Jurkat, Clone E6-1 (cell line): ENCODE measurements at regions not wholly inside any gene's neighbourhood (a gene's known extent, or its start where the extent isn't known, plus 50 kb on each side); places are given as distances from the start of the nearest gene placed in this dataset.

Source experiments
- DNase-seq: peaks from one replicate; pipeline ENCODE4 v3.0.0-alpha.2; 2011; ENCODE audit warnings: low read depth, low spot score
- H3K4me3 ChIP-seq: 2 replicates; pipeline ENCODE4 v1.5.1; 2011; ENCODE audit warnings: mild to moderate bottlenecking, low read length, control low read depth, moderate library complexity

GRCh38 chr11:69361466-69361865 is 67.5 kb downstream of the MYEOV start:
- DNase-seq, result no peak
- no peak overlapping the region for H3K4me3 ChIP-seq

GRCh38 chr11:69362315-69362714 is 68.4 kb downstream of the MYEOV start:
- peak; percentile 9 for DNase-seq
- H3K4me3 ChIP-seq, result no peak overlapping the region

DNA sequence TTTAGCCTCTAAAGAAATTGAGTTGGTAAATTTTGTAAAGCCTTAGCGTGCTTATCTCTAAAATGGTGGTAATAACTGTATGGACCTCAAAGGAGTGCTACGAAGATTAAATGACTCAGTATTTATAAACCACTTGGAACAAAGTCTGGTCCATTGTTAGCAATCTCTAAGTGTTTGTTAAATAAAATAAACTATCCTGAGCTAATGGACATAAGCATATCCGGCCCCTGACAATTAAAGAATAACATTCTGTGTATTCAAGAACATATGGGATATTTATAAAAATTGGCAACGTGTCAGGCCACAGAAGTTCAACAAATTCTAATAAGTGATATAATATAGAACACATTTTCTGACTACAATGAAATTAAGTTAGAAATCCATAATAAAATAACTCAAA is 71.0 kb downstream of the MYEOV start:
- no peak for DNase-seq
- H3K4me3 ChIP-seq, result no peak overlapping the region

GRCh38 chr11:69365558-69365957 is 71.6 kb downstream of the MYEOV start:
- H3K4me3 ChIP-seq, result no peak overlapping the region
- no peak for DNase-seq

DNA sequence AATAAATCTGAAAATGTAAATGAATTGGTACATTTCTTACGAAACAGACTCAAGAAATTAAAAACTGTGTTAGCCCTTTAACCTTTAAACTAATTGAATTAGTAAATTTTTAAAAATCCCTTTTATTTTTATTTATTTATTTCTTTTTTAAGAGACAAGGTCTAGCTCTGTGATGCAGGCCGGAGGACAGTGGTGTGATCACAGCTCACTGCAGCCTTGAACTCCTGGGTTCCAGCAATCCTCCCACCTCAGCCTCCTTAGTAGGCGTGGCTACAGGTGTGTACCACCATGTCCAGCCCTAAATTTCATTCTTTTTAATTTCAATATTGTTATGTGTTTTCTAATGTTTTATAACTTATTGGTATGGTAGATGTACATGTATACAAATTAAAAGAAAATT is 72.6 kb downstream of the MYEOV start:
- DNase-seq, result no peak
- no peak overlapping the region for H3K4me3 ChIP-seq

- no peak for DNase-seq
- no peak overlapping the region for H3K4me3 ChIP-seq
Measured at GRCh38 chr11:69367211-69367964, 73.4 kb downstream of the MYEOV start.

DNA sequence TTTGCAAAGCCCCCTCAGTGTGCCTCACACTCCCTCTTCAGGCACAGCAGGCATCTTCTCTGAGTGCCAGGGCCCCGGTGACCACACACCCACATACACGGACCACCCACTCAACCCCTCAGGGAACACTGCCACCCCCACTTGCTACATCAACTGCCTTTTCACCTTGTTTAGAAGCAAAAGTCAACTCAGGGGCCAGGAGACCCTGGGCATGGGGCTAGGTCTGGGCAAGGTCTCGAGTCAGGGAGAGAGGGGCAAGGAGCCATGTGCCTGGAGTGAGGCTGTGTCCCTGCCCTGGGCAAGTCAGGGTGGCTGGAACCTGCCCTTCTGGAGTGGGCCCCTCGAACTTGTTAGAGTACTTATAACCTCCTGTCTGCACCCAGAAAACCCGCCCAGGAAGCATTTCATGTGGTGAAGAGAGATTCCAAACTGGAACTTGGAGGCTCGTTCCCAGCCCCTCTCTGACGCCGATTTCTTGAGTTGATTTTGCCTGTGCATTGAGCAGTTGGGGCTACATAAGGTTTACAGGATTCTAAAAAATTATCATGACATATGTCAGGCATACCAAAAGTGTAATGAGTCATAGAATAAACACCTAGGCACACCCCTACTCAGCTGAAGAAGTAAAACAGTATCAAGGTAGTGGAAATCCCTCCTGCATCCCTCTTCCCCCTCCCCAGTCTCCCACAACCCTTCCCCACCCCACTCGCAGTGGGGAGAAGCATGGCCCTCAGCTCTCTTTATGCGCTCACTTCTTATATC is 74.3 kb downstream of the MYEOV start:
- no peak overlapping the region for H3K4me3 ChIP-seq
- DNase-seq, result no peak

- no peak for DNase-seq
- H3K4me3 ChIP-seq, result no peak overlapping the region
Measured at GRCh38 chr11:69369210-69369825, 75.4 kb downstream of the MYEOV start.

DNA sequence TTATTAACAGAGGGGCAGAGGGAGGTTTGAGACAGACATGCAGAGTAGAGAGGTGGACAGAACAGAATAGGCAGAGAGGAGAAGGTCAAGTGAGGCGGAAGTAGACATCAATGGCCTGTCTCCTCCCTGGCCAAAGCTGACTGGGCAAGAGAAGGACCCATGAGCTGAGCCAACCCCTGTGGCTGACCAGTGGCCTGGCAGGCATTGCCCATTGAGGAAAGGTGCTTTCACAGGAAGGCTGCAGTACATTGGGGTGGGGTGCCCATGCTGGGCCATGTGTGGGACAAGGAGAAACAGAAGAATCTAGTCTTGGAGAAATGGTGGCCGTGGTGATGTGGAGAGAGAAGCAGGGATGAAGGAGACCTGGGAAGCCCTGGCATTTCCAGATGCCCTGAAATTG is 76.0 kb downstream of the MYEOV start:
- no peak for DNase-seq
- no peak overlapping the region for H3K4me3 ChIP-seq

DNA sequence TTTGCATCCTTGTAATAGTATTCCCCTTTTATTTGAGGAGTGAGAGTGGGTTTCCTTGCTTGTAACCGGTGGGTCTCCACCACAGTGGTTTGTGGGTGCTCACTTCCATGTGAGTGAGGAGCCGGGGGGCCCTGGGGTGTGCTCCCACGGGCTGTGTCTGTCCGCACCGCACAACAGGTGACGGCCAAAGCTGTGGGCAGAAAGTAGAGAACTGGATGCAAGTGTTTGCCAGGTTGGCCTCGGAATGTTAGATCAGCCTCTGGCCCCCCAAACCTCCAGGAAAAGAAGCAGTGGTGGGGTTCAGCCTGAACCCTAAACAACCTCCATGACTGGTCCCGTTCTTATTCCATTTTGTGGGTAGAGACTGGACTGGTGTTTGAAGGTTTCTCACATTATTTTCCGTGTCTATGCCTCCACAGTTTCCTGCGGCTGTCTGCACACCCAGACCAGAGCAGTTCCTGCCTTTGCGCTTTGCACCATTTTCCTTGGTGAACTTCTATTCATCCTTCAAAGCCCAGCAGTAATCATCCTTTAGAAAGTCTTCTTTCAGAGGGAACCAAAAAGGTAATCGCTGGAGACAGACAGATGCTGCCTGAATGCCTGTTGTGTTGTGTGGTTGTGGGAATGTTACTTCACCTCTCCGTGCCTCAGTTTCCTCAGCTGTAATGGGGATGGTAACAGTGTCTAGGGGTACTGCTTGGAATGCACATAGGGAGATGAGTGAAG is 77.2 kb downstream of the MYEOV start:
- no peak for DNase-seq
- no peak overlapping the region for H3K4me3 ChIP-seq

GRCh38 chr11:69371731-69372588 is 78.0 kb downstream of the MYEOV start:
- DNase-seq, result no peak
- H3K4me3 ChIP-seq, result no peak overlapping the region

- DNase-seq, result no peak
- H3K4me3 ChIP-seq, result no peak overlapping the region
Measured at GRCh38 chr11:69372589-69373250, 78.8 kb downstream of the MYEOV start.

DNA sequence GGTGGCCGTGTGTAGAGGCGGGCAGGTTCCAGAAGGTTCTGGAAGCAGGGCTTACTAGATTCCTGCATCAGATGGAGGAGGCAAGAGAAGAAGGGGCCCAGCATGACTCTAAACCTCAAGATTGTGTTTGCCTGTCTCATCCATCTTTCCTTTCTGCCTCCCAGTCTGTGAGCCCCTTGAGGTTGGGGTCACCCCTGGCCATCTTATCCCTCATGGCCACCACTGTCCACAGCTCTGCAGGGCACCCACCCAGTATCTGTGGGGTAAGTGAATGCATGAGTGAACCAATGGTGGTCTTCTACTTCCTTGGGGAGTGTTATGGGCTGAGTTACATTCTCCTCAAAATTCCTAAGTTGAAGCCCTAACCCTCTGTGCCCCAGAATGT is 79.3 kb downstream of the MYEOV start:
- no peak for DNase-seq
- H3K4me3 ChIP-seq, result no peak overlapping the region

DNA sequence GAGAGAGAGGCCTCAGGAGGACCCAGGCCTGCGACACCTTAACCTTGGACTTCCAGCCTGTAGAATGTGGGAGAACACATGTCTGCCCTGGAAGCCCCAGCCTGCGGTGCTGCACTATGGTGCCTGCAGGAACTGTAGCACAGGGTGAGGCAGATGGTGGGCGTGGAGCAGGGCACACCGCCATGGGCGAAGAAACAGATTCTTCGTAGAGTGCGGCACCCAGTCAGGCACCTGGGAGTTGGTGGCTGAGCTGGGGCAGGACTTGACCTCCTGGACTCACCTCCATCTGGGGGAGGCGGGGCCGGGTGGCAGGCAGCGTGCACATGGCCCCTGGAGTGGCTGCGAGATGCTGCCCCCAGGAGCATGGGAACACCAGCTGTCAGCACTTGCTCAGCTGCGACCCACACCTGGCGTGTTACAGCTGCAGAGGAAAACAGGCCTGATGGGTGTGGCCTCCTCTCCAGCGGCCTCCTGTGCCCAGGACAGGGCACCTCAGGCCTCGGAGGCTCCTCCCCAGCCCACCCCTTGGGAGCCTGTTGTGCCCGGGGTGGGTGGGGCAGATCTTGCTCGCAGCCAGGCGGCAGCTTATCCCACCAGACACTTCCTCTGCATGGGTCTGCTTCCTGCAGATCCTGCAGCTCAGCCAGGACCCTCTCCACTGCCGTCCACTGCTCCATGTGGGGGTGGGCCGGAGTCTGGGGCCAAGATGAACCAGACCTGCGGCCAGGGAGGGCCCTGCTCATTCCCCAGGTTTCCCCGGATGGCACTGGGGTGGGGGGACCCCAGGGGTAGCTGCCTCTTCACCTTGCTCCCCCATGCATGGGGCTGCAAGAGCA is 80.4 kb downstream of the MYEOV start:
- H3K4me3 ChIP-seq, result no peak overlapping the region
- no peak for DNase-seq

DNA sequence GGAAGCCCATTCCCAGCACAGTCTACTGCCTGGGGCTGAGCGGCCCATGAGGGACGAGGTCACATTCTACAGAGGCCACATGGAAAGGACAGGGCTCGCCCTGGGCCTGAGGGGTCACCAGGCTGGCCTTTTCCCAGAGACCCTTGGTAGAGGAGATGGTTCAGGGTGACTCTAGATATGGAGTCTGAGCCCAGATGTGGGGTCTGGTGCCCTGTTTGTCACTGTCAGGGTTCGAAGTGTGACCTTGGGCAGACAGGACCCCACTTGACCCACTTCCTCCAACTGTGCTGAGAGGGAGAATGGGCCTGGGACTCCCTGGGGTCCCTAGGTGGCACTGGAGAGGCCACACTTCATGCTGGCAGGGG is 81.0 kb downstream of the MYEOV start:
- DNase-seq, result no peak

GRCh38 chr11:69375316-69376154 is 81.6 kb downstream of the MYEOV start:
- no peak overlapping the region for H3K4me3 ChIP-seq
- no peak for DNase-seq

More for the DNA sequence above, 81.0 kb downstream of the MYEOV start:
- H3K4me3 ChIP-seq, result no peak overlapping the region
